DND-41 (cell line): ENCODE measurements at regions not wholly inside any gene's neighbourhood (a gene's known extent, or its start where the extent isn't known, plus 50 kb on each side); places are given as distances from the start of the nearest gene placed in this dataset.

Experiments
- EZH2 ChIP-seq: IDR thresholded peaks from 3 replicates; pipeline ENCODE4 v1.6.1; 2012; ENCODE audit warnings: borderline replicate concordance, low read depth, mild to moderate bottlenecking, moderate library complexity, low read length, inconsistent platforms; ENCODE audit not compliant: severe bottlenecking
- TF ChIP-seq, protein P1 (sequence below): IDR thresholded peaks from 2 replicates; pipeline ENCODE4 v1.5.1; 2012; ENCODE audit warnings: borderline replicate concordance, low read length, moderate library complexity, mild to moderate bottlenecking; ENCODE audit not compliant: poor library complexity, severe bottlenecking; ENCODE audit errors: extremely low read depth

DNA sequence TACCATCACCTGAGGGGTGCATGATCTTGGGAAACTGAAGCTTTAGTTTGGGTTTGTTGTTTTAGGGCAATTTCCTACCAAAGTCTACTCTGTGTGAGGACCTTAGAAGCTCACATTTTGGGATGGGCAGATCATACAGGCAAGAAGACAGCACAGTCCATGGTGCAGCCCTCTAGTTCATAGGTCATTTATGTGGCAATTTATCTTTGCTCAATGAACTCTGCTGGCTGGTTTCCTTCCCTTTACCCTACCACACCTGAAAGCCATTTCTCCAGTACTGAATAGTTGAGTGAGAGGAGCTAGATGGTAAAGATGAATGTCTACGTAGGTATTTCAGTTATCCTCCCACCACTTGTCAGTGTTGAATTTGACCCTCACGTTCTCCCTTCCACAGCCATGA is 87.5 kb upstream of the KLF12 start:
- no peak for TF ChIP-seq EZH2
- TF ChIP-seq, protein P1, sequence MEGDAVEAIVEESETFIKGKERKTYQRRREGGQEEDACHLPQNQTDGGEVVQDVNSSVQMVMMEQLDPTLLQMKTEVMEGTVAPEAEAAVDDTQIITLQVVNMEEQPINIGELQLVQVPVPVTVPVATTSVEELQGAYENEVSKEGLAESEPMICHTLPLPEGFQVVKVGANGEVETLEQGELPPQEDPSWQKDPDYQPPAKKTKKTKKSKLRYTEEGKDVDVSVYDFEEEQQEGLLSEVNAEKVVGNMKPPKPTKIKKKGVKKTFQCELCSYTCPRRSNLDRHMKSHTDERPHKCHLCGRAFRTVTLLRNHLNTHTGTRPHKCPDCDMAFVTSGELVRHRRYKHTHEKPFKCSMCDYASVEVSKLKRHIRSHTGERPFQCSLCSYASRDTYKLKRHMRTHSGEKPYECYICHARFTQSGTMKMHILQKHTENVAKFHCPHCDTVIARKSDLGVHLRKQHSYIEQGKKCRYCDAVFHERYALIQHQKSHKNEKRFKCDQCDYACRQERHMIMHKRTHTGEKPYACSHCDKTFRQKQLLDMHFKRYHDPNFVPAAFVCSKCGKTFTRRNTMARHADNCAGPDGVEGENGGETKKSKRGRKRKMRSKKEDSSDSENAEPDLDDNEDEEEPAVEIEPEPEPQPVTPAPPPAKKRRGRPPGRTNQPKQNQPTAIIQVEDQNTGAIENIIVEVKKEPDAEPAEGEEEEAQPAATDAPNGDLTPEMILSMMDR = no peak
